Astrocyte of the spinal cord (primary cell): ENCODE measurements at regions not wholly inside any gene's neighbourhood (a gene's known extent, or its start where the extent isn't known, plus 50 kb on each side); places are given as distances from the start of the nearest gene placed in this dataset.

Experiments used
- DNase-seq: peaks from one replicate; pipeline ENCODE4 v3.0.0; 2011; ENCODE audit warnings: low read depth, low spot score
- H3K4me3 ChIP-seq: 2 replicates; pipeline ENCODE4 v1.5.1; 2011; ENCODE audit warnings: low read depth, mild to moderate bottlenecking, low read length, moderate library complexity
- in situ Hi-C: cut with HindIII; loops from 2 replicates; pipeline ENCODE4 v1.10.0; 2017; ENCODE audit warnings: low sequenced_read_pairs
- TF ChIP-seq, protein P1 (sequence below): IDR thresholded peaks from 2 replicates; pipeline ENCODE4 v1.5.1; 2012; ENCODE audit warnings: low read depth, mild to moderate bottlenecking, low read length, inconsistent platforms

DNA sequence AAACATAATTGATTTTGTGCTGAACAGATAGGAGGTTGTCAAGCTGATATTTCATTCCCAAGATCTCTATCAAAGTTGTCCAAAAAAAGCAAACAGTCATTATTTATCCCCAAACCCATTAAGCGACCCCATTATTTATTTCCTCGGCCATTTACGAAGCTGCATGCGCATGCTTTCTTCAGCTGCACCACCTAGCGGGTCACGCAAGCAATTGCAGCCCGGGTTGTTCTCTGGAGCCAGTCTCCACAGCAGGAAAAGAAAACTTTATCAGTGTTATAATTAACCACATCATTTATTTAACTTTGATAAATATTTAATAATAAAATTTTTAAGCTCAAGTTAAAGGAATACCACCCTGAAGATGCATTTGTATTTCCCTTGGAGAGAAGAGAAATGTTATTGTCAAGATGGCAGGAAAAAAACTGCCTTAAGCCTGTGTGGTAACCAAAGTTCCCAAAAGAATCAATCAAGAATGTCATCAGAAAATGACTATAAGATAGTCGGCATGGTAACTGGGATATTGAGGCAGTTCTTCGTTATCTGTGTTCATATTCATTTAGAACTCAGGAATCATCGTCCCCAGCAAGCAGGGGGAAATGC, 304.7 kb downstream of the FBXO15 start:
- no peak overlapping the region for H3K4me3 ChIP-seq
- DNase-seq = peak; percentile 67
- TF ChIP-seq, protein P1, sequence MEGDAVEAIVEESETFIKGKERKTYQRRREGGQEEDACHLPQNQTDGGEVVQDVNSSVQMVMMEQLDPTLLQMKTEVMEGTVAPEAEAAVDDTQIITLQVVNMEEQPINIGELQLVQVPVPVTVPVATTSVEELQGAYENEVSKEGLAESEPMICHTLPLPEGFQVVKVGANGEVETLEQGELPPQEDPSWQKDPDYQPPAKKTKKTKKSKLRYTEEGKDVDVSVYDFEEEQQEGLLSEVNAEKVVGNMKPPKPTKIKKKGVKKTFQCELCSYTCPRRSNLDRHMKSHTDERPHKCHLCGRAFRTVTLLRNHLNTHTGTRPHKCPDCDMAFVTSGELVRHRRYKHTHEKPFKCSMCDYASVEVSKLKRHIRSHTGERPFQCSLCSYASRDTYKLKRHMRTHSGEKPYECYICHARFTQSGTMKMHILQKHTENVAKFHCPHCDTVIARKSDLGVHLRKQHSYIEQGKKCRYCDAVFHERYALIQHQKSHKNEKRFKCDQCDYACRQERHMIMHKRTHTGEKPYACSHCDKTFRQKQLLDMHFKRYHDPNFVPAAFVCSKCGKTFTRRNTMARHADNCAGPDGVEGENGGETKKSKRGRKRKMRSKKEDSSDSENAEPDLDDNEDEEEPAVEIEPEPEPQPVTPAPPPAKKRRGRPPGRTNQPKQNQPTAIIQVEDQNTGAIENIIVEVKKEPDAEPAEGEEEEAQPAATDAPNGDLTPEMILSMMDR = peak; percentile 100
- in situ Hi-C loops = no loop called here

DNA sequence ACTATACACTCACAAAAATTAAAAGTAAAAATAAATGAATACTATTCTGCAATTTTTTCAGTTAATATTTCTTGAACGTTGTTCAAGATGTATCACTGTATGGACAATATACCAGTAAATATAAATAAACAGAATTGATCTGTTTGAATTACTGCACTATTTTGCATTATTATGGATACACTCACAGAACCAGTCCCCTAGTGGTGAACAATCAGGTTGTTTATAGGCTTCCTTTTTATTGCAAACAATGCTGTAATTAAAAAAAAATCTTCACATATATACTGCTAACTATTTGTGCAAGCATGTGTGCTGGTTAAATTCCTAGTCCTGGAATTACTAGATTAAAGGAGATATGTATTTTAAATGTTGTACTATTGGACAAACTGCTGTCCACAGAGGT, 306.0 kb downstream of the FBXO15 start:
- no peak for DNase-seq
- TF ChIP-seq, protein P1 = peak; percentile 36

DNA sequence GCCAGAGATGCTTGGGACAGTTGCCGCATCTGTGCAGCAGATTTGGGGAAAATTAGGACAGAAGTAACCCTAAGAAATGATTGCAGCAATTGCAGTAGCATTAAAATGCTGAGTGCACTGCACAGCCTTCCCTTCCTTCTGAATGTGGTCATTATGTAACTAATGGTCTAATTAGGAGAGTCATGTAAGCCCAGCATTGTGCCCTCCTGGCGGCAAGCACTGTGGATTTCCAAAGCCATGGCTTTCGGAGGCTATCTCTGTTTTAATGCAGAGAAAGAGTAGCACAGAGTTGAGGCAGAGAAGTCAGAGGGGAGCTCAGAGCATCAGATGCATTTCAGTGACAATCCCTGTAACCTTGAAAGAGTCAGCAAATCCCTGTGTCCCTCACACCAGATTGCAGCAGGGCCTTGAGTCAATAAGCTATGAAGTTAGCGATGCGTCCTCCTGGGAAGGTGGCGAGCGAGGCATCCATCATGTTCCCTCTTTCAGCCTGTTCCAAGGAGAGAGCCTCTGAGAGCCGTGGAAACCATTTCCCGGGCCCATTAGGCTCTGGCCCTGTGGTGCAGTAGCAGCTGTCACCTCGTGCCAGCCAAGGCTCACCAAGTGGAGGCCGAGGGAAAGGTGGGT, 307.2 kb downstream of the FBXO15 start:
- in situ Hi-C loops = no loop called here

More for the DNA sequence above, 306.0 kb downstream of the FBXO15 start:
- in situ Hi-C loops = no loop called here
- H3K4me3 ChIP-seq = no peak overlapping the region

DNA sequence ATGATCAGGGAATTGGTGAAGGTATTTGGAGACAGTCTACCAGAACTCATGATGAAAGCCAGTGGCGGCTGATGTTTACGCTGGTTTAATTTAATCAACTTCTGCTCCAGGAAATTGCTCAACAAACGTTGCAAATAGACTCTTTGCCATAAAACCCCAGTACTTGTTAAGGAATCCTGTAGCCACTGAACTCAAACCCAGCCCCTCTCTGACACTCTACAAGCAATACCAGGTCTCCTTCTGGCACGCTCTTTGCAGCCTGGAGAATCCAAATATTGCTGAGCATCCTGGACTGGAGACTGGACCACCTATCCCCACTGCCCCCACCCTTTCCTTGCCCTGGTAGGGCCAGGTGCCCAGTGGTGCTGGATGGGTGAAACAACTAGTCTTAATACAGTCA, 308.2 kb downstream of the FBXO15 start:
- H3K4me3 ChIP-seq = no peak overlapping the region
- no peak for DNase-seq
- in situ Hi-C loops = no loop called here
- TF ChIP-seq, protein P1 = no peak

More for the DNA sequence above, 307.2 kb downstream of the FBXO15 start:
- TF ChIP-seq, protein P1 = no peak
- no peak for DNase-seq
- H3K4me3 ChIP-seq = no peak overlapping the region

DNA sequence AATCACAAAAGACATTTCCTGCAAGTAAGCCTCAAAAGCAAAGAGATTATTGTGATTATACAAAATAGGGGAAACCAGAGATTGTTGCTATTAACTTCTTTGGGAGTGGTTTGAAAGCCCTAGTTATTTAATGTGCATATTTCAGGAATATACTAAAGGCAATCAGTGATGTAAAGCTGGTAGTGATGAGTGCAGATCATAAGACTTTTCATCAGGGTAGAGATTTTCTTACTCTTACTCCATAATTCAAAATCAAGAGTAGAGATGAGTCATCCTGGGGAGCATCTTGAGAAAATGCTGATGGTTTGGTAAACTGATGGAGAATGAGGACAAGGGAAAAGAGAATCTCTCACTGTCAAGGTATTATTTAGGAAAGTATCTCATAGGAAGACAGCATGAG, 309.5 kb downstream of the FBXO15 start:
- no peak for DNase-seq
- TF ChIP-seq, protein P1 = no peak
- in situ Hi-C loops = no loop called here

DNA sequence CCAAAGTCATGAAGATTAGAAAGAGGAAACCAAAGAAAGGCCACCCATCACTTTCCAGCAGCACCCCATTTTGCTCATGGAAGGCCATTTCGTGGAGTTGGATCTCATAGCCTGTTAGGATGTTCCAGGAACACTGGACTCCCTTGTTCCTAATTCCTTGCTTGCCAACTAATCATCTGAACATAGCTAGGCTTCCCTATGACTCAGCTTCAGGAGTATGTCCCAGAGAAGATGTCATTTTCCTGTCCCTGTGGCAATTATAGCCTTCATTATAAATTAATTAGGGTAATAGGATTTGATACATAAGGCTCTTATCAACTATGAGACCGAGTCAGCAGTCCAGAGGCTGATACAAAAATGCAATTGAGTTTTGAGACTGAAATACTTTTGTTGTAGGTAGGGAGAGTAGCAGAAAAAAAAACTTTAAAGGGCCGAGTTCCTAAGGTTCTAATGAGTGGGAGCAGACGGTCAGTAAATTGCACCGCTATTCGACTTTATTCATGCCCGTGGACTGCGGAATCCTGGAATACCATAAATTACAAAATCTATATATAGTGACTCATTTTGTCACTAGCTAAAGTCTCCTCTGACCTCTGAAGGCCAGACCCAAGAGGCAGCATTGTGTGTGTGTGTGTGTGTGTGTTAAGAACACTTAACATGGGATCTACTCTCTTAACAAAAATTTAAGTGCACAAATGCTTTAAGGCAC, 311.8 kb downstream of the FBXO15 start:
- in situ Hi-C loops = no loop called here
- DNase-seq = no peak
- TF ChIP-seq, protein P1 = no peak
- H3K4me3 ChIP-seq = no peak overlapping the region

More for the DNA sequence above, 309.5 kb downstream of the FBXO15 start:
- H3K4me3 ChIP-seq = no peak overlapping the region
